Hepatocyte (in vitro differentiated cells): ENCODE measurements at regions not wholly inside any gene's neighbourhood (a gene's known extent, or its start where the extent isn't known, plus 50 kb on each side); places are given as distances from the start of the nearest gene placed in this dataset.

Experiments used
- DNase-seq: peaks from one replicate; pipeline ENCODE4 v3.0.0-alpha.2; 2016; ENCODE audit warnings: low spot score
- H2AFZ ChIP-seq: fragments of 200-600 bp; sonication (generic); 2 replicates; pipeline ENCODE4 v1.6.0; 2016; ENCODE audit warnings: antibody characterized with exemption, mild to moderate bottlenecking
- H3K27ac ChIP-seq: fragments of 200-600 bp; sonication (generic); 2 replicates; pipeline ENCODE4 v1.5.1; 2016; ENCODE audit warnings: mild to moderate bottlenecking
- H3K27me3 ChIP-seq: fragments of 200-600 bp; sonication (generic); 2 replicates; pipeline ENCODE4 v1.6.1; 2016
- H3K36me3 ChIP-seq: fragments of 200-600 bp; sonication (generic); replicated peaks from 2 replicates; pipeline ENCODE4 v1.5.1; 2016; ENCODE audit warnings: low read depth; ENCODE audit not compliant: insufficient read depth
- H3K4me1 ChIP-seq: fragments of 200-600 bp; sonication (generic); 2 replicates; pipeline ENCODE4 v1.5.1; 2016; ENCODE audit warnings: mild to moderate bottlenecking, moderate library complexity; ENCODE audit not compliant: insufficient read depth
- H3K4me2 ChIP-seq: fragments of 200-600 bp; sonication (generic); 2 replicates; pipeline ENCODE4 v1.6.0; 2016
- H3K4me3 ChIP-seq: fragments of 200-600 bp; sonication (generic); 2 replicates; pipeline ENCODE4 v1.5.1; 2016; ENCODE audit warnings: mild to moderate bottlenecking
- H3K79me2 ChIP-seq: fragments of 200-600 bp; sonication (generic); 2 replicates; pipeline ENCODE4 v1.6.0; 2017; ENCODE audit warnings: mild to moderate bottlenecking
- H3K9me2 ChIP-seq: fragments of 200-600 bp; sonication (generic); replicated peaks from 2 replicates; pipeline ENCODE4 v1.6.0; 2017; ENCODE audit warnings: mild to moderate bottlenecking; ENCODE audit not compliant: insufficient read depth
- H3K9me3 ChIP-seq: fragments of 200-600 bp; sonication (generic); 2 replicates; pipeline ENCODE4 v1.5.1; 2016; ENCODE audit warnings: low read depth, mild to moderate bottlenecking
- H4K20me1 ChIP-seq: fragments of 200-600 bp; sonication (generic); 2 replicates; pipeline ENCODE4 v1.6.0; 2016; ENCODE audit warnings: mild to moderate bottlenecking; ENCODE audit not compliant: insufficient read depth, poor library complexity, severe bottlenecking
- EZH2 ChIP-seq: fragments of 200-600 bp; sonication (generic); IDR thresholded peaks from 2 replicates; pipeline ENCODE4 v1.6.1; 2016; ENCODE audit warnings: antibody characterized with exemption, mild to moderate bottlenecking, borderline replicate concordance
- EZH2phosphoT487 ChIP-seq: fragments of 200-600 bp; sonication (generic); IDR thresholded peaks from one replicate; pipeline ENCODE4 v1.6.1; 2018; ENCODE audit warnings: antibody characterized with exemption, mild to moderate bottlenecking, low read depth, moderate library complexity; ENCODE audit not compliant: unreplicated experiment, severe bottlenecking
- WGBS: methylation state at CpG from one replicate; pipeline ENCODE4 v1.1.6; 2016; ENCODE audit warnings: low lambda C conversion rate; ENCODE audit errors: missing lambda C conversion rate; 5-methylcytosine and 5-hydroxymethylcytosine counted together
- TF ChIP-seq, protein P1 (sequence below): fragments of 200-600 bp; sonication (generic); IDR thresholded peaks from 2 replicates; pipeline ENCODE4 v1.5.1; 2016; ENCODE audit warnings: antibody characterized with exemption, mild to moderate bottlenecking; ENCODE audit not compliant: poor library complexity

DNA sequence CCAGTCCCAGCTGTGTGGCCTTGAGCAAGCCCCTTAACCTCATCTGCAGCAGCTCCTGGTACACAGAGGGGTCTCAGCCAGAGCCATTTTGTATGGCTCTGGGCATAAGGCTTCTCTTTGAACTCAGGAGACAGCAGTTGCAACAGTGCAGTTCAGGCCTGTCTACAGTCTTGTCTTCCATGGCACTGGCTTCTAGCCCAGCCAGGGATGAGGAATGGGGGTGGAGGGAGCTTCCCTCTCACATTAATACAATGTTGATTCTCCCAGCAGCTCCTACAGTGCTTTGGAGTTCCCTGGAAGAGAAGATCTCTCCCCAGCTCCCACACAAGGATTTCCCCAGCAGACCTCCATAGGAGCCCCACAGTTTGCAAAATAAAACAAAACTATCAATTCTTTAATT, 350.2 kb downstream of the BUD13 start:
- H4K20me1 ChIP-seq = no peaks in the 10 kb centered on the region
- H3K9me2 ChIP-seq = no peaks in the 10 kb centered on the region
- H3K4me2 ChIP-seq = no peak overlapping the region
- no peaks in the 10 kb centered on the region for H3K36me3 ChIP-seq
- H3K9me3 ChIP-seq = no peaks in the 10 kb centered on the region
- TF ChIP-seq EZH2 (no peak), EZH2phosphoT487 (no peak)
- TF ChIP-seq, protein P1, sequence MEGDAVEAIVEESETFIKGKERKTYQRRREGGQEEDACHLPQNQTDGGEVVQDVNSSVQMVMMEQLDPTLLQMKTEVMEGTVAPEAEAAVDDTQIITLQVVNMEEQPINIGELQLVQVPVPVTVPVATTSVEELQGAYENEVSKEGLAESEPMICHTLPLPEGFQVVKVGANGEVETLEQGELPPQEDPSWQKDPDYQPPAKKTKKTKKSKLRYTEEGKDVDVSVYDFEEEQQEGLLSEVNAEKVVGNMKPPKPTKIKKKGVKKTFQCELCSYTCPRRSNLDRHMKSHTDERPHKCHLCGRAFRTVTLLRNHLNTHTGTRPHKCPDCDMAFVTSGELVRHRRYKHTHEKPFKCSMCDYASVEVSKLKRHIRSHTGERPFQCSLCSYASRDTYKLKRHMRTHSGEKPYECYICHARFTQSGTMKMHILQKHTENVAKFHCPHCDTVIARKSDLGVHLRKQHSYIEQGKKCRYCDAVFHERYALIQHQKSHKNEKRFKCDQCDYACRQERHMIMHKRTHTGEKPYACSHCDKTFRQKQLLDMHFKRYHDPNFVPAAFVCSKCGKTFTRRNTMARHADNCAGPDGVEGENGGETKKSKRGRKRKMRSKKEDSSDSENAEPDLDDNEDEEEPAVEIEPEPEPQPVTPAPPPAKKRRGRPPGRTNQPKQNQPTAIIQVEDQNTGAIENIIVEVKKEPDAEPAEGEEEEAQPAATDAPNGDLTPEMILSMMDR = no peak
- no peak overlapping the region for H3K4me3 ChIP-seq
- peaks cover 14% of the 10 kb centered on the region for H3K4me1 ChIP-seq
- H2AFZ ChIP-seq = no peak overlapping the region
- no peak overlapping the region for H3K27ac ChIP-seq
- H3K79me2 ChIP-seq = no peaks in the 10 kb centered on the region
- DNase-seq = no peak
- no peaks in the 10 kb centered on the region for H3K27me3 ChIP-seq

DNA sequence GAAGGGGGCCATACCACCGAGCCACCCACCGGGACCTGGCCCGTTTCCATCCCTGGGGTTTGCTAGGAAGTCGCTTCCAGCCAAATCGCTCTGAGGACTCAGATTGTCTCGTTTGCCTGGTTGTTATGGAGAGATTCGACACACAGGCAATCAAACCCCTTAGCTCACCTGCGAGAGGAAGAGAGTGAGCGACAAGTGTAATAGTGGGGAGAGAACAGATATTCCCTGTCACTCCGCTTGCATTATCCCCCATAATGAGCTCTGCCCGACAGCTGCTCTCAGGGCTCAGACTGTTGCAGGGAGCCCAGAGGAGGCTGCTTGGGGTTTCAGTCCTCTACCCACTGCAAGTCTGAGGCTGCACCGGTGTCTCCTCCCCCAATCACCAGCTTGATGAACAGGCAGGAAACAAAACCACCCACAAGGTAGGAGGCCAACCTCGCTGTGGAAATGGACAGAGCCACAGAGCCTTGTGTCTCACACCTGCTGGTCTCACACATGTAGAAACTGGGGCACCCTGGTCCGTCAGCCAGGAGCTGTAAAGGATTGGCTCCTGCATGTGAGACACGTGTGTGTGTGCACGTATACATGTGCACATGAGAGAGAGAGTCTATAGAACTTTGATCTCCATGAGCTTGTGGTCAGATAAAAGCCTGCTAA, 351.1 kb downstream of the BUD13 start:
- Histone ChIP-seq H3K9me2 (no peaks in the 10 kb centered on the region), H4K20me1 (no peaks in the 10 kb centered on the region), H3K27ac (peak overlapping the region; percentile 61), H3K4me3 (no peak overlapping the region), H3K79me2 (no peaks in the 10 kb centered on the region), H3K4me2 (no peak overlapping the region), H3K4me1 (peaks cover 7% of the 10 kb centered on the region), H2AFZ (no peak overlapping the region), H3K9me3 (no peaks in the 10 kb centered on the region), H3K36me3 (no peaks in the 10 kb centered on the region), H3K27me3 (no peaks in the 10 kb centered on the region)
- DNase-seq = no peak
- no peak for TF ChIP-seq EZH2
- no peak for TF ChIP-seq EZH2phosphoT487
- TF ChIP-seq, protein P1 = no peak
- WGBS = 74% methylated on average over 16 of the region's 16 CpGs

DNA sequence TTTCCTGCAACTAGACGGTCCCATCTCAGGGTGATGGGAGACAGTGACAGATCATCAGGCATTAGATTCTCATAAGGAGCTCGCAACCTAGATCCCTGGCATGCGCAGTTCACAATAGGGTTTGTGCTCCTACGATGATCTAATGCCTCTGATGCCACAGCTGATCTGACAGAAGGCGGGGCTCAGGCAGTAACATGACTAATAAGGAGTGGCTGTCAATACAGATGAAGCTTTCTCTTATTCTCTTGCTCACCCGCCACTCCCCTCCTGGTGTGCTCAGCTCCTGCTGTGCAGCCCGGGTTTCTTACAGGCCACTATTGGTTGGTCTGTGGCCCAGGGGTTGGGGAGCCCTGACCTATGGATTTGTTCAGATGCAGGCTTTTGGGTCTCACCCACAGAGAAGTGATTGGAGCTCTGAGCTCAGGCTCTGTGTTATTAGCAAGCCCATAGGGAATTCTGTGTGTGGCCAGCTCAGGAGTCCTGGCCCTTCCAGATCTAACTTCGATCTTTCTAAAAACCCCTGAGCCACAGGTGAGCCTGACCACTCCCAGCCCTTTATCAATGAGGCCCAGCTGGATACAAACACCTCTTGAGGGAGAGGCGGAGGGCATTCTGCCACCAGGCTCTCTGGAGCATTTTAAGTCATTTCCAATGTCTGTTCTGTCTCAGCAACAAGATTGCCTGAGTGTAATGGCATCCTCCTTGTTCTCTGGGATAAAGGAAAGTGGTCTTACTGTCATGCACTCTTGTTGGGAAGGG, 351.8 kb downstream of the BUD13 start:
- peak overlapping the region; percentile 61 for H3K27ac ChIP-seq
- no peaks in the 10 kb centered on the region for H3K27me3 ChIP-seq
- H2AFZ ChIP-seq = no peak overlapping the region
- no peaks in the 10 kb centered on the region for H3K9me3 ChIP-seq
- peak; percentile 62 for DNase-seq
- WGBS = 74% methylated on average over 9 of the region's 9 CpGs
- no peaks in the 10 kb centered on the region for H3K9me2 ChIP-seq
- no peaks in the 10 kb centered on the region for H3K79me2 ChIP-seq
- H3K4me3 ChIP-seq = no peak overlapping the region
- no peaks in the 10 kb centered on the region for H4K20me1 ChIP-seq
- no peak for TF ChIP-seq EZH2phosphoT487
- TF ChIP-seq EZH2 = no peak
- TF ChIP-seq, protein P1 = no peak
- H3K4me1 ChIP-seq = peaks cover 7% of the 10 kb centered on the region
- H3K4me2 ChIP-seq = no peak overlapping the region
- no peaks in the 10 kb centered on the region for H3K36me3 ChIP-seq
